MM.1S (cell line): ENCODE measurements at regions not wholly inside any gene's neighbourhood (a gene's known extent, or its start where the extent isn't known, plus 50 kb on each side); places are given as distances from the start of the nearest gene placed in this dataset.

ENCODE experiments used
- DNase-seq: peaks from one replicate; pipeline ENCODE4 v3.0.0-alpha.2; 2015
- H2AFZ ChIP-seq: fragments of 300-600 bp; sonication (generic); 2 replicates; pipeline ENCODE4 v1.6.0; 2016; ENCODE audit warnings: antibody characterized with exemption, low read length
- H3F3A ChIP-seq: fragments of 300-600 bp; sonication (generic); 2 replicates; pipeline ENCODE4 v1.6.1; 2016; ENCODE audit warnings: mild to moderate bottlenecking, antibody characterized with exemption, low read length, moderate library complexity, mixed read lengths; ENCODE audit not compliant: insufficient read depth
- H3K27ac ChIP-seq: fragments of 300-600 bp; sonication (generic); 2 replicates; pipeline ENCODE4 v1.5.1; 2016; ENCODE audit warnings: mild to moderate bottlenecking, low read length
- H3K27me3 ChIP-seq: fragments of 300-600 bp; sonication (generic); replicated peaks from 2 replicates; pipeline ENCODE4 v1.6.0; 2016; ENCODE audit warnings: low read length; ENCODE audit not compliant: insufficient read depth
- H3K36me3 ChIP-seq: fragments of 300-600 bp; sonication (generic); replicated peaks from 2 replicates; pipeline ENCODE4 v1.6.1; 2016; ENCODE audit warnings: mild to moderate bottlenecking, low read length, mixed read lengths; ENCODE audit not compliant: insufficient read depth
- H3K4me1 ChIP-seq: fragments of 300-600 bp; sonication (generic); 2 replicates; pipeline ENCODE4 v1.6.1; 2016; ENCODE audit warnings: low read length, mixed read lengths
- H3K4me2 ChIP-seq: fragments of 300-600 bp; sonication (generic); 2 replicates; pipeline ENCODE4 v1.6.0; 2016; ENCODE audit warnings: low read depth, low read length
- H3K4me3 ChIP-seq: fragments of 300-600 bp; sonication (generic); 2 replicates; pipeline ENCODE4 v1.5.1; 2016; ENCODE audit warnings: low read length, mixed read lengths
- H3K79me2 ChIP-seq: fragments of 300-600 bp; sonication (generic); 2 replicates; pipeline ENCODE4 v1.6.1; 2016; ENCODE audit warnings: mixed run types, low read length, mixed read lengths
- H3K9ac ChIP-seq: fragments of 300-600 bp; sonication (generic); 2 replicates; pipeline ENCODE4 v1.6.1; 2016; ENCODE audit warnings: low read length, mixed read lengths
- H3K9me2 ChIP-seq: fragments of 300-600 bp; sonication (generic); replicated peaks from 2 replicates; pipeline ENCODE4 v1.6.1; 2016; ENCODE audit warnings: mild to moderate bottlenecking, low read length, mixed read lengths; ENCODE audit not compliant: insufficient read depth
- H3K9me3 ChIP-seq: fragments of 300-600 bp; sonication (generic); replicated peaks from 2 replicates; pipeline ENCODE4 v1.6.1; 2016; ENCODE audit warnings: mild to moderate bottlenecking, low read length, mixed read lengths; ENCODE audit not compliant: insufficient read depth
- H4K20me1 ChIP-seq: fragments of 300-600 bp; sonication (generic); 2 replicates; pipeline ENCODE4 v1.6.1; 2016; ENCODE audit warnings: mild to moderate bottlenecking, low read length, moderate library complexity, mixed read lengths; ENCODE audit not compliant: insufficient read depth
- EZH2 ChIP-seq: fragments of 300-600 bp; sonication (generic); optimal IDR thresholded peaks from 2 replicates; pipeline ENCODE3; 2017; ENCODE audit warnings: low read depth, mild to moderate bottlenecking, antibody characterized with exemption, low read length, mixed read lengths
- EZH2phosphoT487 ChIP-seq: fragments of 300-600 bp; sonication (generic); IDR thresholded peaks from 2 replicates; pipeline ENCODE4 v1.6.1; 2018; ENCODE audit warnings: antibody characterized with exemption, low read length
- TF ChIP-seq, protein P1 (sequence below): fragments of 300-600 bp; sonication (generic); IDR thresholded peaks from 2 replicates; pipeline ENCODE4 v1.5.1; 2016; ENCODE audit warnings: antibody characterized with exemption, low read length, mixed read lengths

DNA sequence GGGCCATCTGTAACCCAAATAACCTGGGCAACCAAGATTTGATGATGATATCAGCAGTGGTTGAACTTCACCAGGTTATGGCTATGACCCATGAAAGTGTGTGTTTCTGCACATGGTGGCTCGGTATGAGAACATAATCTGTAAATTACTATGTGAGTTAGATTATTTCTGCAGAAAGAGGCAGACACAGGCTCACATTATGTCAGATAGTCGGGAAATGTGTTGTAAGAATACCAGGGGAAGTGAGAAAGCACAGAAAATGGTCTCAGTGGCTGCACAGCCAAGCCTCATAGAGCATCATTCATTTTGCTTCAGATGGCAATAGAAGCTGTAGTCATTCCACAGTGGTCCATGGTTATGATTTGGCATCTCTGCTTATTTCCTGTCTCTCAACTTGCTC, 63.0 kb upstream of the RBPJ start:
- DNase-seq, result no peak
- no peaks in the 10 kb centered on the region for H3F3A ChIP-seq
- no peaks in the 10 kb centered on the region for H3K4me1 ChIP-seq
- no peak overlapping the region for H2AFZ ChIP-seq
- no peak overlapping the region for H3K9ac ChIP-seq
- no peaks in the 10 kb centered on the region for H3K9me3 ChIP-seq
- H3K27me3 ChIP-seq, result no peaks in the 10 kb centered on the region
- TF ChIP-seq EZH2, result no peak
- TF ChIP-seq, protein P1, sequence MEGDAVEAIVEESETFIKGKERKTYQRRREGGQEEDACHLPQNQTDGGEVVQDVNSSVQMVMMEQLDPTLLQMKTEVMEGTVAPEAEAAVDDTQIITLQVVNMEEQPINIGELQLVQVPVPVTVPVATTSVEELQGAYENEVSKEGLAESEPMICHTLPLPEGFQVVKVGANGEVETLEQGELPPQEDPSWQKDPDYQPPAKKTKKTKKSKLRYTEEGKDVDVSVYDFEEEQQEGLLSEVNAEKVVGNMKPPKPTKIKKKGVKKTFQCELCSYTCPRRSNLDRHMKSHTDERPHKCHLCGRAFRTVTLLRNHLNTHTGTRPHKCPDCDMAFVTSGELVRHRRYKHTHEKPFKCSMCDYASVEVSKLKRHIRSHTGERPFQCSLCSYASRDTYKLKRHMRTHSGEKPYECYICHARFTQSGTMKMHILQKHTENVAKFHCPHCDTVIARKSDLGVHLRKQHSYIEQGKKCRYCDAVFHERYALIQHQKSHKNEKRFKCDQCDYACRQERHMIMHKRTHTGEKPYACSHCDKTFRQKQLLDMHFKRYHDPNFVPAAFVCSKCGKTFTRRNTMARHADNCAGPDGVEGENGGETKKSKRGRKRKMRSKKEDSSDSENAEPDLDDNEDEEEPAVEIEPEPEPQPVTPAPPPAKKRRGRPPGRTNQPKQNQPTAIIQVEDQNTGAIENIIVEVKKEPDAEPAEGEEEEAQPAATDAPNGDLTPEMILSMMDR, result no peak
- TF ChIP-seq EZH2phosphoT487, result no peak
- no peaks in the 10 kb centered on the region for H4K20me1 ChIP-seq
- no peaks in the 10 kb centered on the region for H3K36me3 ChIP-seq
- no peaks in the 10 kb centered on the region for H3K79me2 ChIP-seq
- no peaks in the 10 kb centered on the region for H3K9me2 ChIP-seq
- H3K4me2 ChIP-seq, result no peak overlapping the region
- H3K27ac ChIP-seq, result no peak overlapping the region
- H3K4me3 ChIP-seq, result no peak overlapping the region

DNA sequence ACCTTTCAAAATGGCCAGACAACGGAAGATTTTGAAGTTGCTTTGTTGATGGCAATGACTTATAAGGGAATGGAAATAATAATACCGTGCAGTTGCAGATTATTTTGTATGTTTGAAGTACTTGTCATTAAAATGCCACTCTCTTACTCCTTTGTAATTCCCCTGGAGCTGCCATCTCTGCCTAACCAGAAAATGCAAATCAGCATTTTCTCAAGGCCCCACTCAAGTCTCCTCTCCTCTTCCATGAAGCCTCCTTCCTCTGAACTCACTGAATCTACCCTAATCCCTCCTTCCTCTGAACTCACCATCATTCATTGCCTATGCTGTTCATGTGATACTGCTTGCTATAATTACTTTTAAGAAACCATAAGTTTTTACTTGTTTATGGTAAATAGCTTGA, 60.2 kb upstream of the RBPJ start:
- H3K79me2 ChIP-seq, result no peaks in the 10 kb centered on the region
- H3K27ac ChIP-seq, result no peak overlapping the region
- no peaks in the 10 kb centered on the region for H4K20me1 ChIP-seq
- H3K4me3 ChIP-seq, result no peak overlapping the region
- DNase-seq, result no peak
- H2AFZ ChIP-seq, result no peak overlapping the region
- no peak overlapping the region for H3K4me2 ChIP-seq
- H3K27me3 ChIP-seq, result no peaks in the 10 kb centered on the region
- no peaks in the 10 kb centered on the region for H3K4me1 ChIP-seq
- no peaks in the 10 kb centered on the region for H3K36me3 ChIP-seq
- TF ChIP-seq EZH2phosphoT487, result no peak
- TF ChIP-seq, protein P1, result no peak
- TF ChIP-seq EZH2, result no peak
- no peaks in the 10 kb centered on the region for H3K9me3 ChIP-seq
- no peaks in the 10 kb centered on the region for H3F3A ChIP-seq
- no peaks in the 10 kb centered on the region for H3K9me2 ChIP-seq
- no peak overlapping the region for H3K9ac ChIP-seq

DNA sequence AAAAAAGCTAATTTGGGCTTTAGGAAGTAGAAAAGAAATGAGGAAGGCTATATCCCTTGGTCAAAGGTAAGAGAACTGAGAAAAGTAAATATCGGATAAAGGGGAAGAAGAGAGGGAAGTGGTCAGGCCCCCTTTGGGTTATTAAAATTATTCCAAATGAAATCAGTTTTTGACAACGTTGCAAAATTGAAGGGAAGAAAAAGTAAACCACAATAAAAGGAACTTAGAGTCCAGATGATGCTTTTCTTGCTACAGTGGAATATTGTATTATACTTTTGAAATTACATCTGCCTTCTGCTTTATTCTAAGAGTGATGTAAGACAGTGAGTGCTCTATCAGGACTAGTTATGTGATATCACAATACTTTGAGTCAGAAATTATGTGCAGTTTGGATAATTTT, 59.4 kb upstream of the RBPJ start:
- no peaks in the 10 kb centered on the region for H3K9me2 ChIP-seq
- no peak overlapping the region for H3K4me3 ChIP-seq
- H3F3A ChIP-seq, result no peaks in the 10 kb centered on the region
- no peaks in the 10 kb centered on the region for H3K4me1 ChIP-seq
- no peak overlapping the region for H3K27ac ChIP-seq
- TF ChIP-seq EZH2, result no peak
- TF ChIP-seq, protein P1, result no peak
- no peaks in the 10 kb centered on the region for H4K20me1 ChIP-seq
- DNase-seq, result no peak
- H2AFZ ChIP-seq, result no peak overlapping the region
- no peaks in the 10 kb centered on the region for H3K9me3 ChIP-seq
- H3K79me2 ChIP-seq, result no peaks in the 10 kb centered on the region
- H3K9ac ChIP-seq, result no peak overlapping the region
- no peaks in the 10 kb centered on the region for H3K27me3 ChIP-seq
- no peak overlapping the region for H3K4me2 ChIP-seq
- H3K36me3 ChIP-seq, result no peaks in the 10 kb centered on the region
